IMR-90 (cell line): ENCODE measurements at regions not wholly inside any gene's neighbourhood (a gene's known extent, or its start where the extent isn't known, plus 50 kb on each side); places are given as distances from the start of the nearest gene placed in this dataset.

Experiments
- ATAC-seq: fragments of 200-7000 bp; cut with Tn5 transposase; 2 replicates; pipeline ENCODE4 v1.9.1; 2020; ENCODE audit warnings: low read depth, mild to moderate bottlenecking, moderate library complexity
- BruUV-seq: library from RNA; stranded (reverse); fragments of 400-500 nt; replicated peaks from 2 replicates; lab custom pipeline; 2021; lab: Mats Ljungman, UMichigan
- CTCF ChIA-PET: fragments of 300-600 bp; formaldehyde crosslinking; extraction: SDS; loops from one replicate; lab custom pipeline; 2021; ENCODE audit warnings: antibody characterized with exemption; lab: Yijun Ruan, JAX
- POLR2A ChIA-PET: fragments of 300-600 bp; sonication (Branson Sonifier 250); formaldehyde crosslinking; loops from one replicate; lab custom pipeline; 2022; ENCODE audit warnings: antibody characterized with exemption; ENCODE audit not compliant: unreplicated experiment; lab: Charles Lee
- DNase-seq: peaks from one replicate; pipeline ENCODE4 v3.0.0; 2013
- H2AFZ ChIP-seq: replicated peaks from 2 replicates; pipeline ENCODE3; 2013; ENCODE audit warnings: low read length, mild to moderate bottlenecking; ENCODE audit not compliant: poor library complexity
- H2AK5ac ChIP-seq: 2 replicates; pipeline ENCODE4 v1.6.1; 2013; ENCODE audit warnings: low read depth, low read length, inconsistent platforms
- H2AK9ac ChIP-seq: replicated peaks from 2 replicates; pipeline ENCODE3; 2013; ENCODE audit warnings: mild to moderate bottlenecking, low read depth, low read length, moderate library complexity; ENCODE audit not compliant: poor library complexity
- H2BK120ac ChIP-seq: 2 replicates; pipeline ENCODE4 v1.6.1; 2013; ENCODE audit warnings: low read depth, low read length, inconsistent platforms
- H2BK15ac ChIP-seq: 3 replicates; pipeline ENCODE4 v1.6.1; 2013; ENCODE audit warnings: low read depth, low read length, inconsistent platforms
- H2BK20ac ChIP-seq: 2 replicates; pipeline ENCODE4 v1.6.1; 2013; ENCODE audit warnings: low read depth, mild to moderate bottlenecking, inconsistent platforms, low read length, moderate library complexity
- H2BK5ac ChIP-seq: 2 replicates; pipeline ENCODE4 v1.6.1; 2013; ENCODE audit warnings: mild to moderate bottlenecking, low read depth, low read length, inconsistent platforms; ENCODE audit not compliant: poor library complexity, severe bottlenecking
- H3K14ac ChIP-seq: replicated peaks from 2 replicates; pipeline ENCODE4 v1.6.1; 2013; ENCODE audit warnings: low read depth, low read length, inconsistent platforms
- H3K18ac ChIP-seq: 2 replicates; pipeline ENCODE4 v1.6.1; 2013; ENCODE audit warnings: low read depth, low read length, control low read depth
- H3K23ac ChIP-seq: 2 replicates; pipeline ENCODE4 v1.6.1; 2013; ENCODE audit warnings: low read depth, low read length, inconsistent platforms
- H3K27ac ChIP-seq: 2 replicates; pipeline ENCODE4 v1.5.1; 2013; ENCODE audit warnings: mild to moderate bottlenecking, control low read depth, low read length; ENCODE audit not compliant: insufficient read depth
- H3K27me3 ChIP-seq: 2 replicates; pipeline ENCODE4 v1.6.1; 2013; ENCODE audit warnings: low read length; ENCODE audit not compliant: control insufficient read depth, insufficient read depth
- H3K36me3 ChIP-seq: 2 replicates; pipeline ENCODE4 v1.6.1; 2013; ENCODE audit warnings: low read length, mixed read lengths; ENCODE audit not compliant: control insufficient read depth, insufficient read depth
- H3K4ac ChIP-seq: 2 replicates; pipeline ENCODE4 v1.6.1; 2013; ENCODE audit warnings: low read depth, low read length, inconsistent platforms
- H3K4me1 ChIP-seq: 2 replicates; pipeline ENCODE4 v1.6.1; 2013; ENCODE audit warnings: low read length, mixed read lengths; ENCODE audit not compliant: control insufficient read depth, insufficient read depth
- H3K4me2 ChIP-seq: 2 replicates; pipeline ENCODE4 v1.6.1; 2013; ENCODE audit warnings: low read depth, mild to moderate bottlenecking, control low read depth, low read length, moderate library complexity
- H3K4me3 ChIP-seq: 2 replicates; pipeline ENCODE4 v1.5.1; 2013; ENCODE audit warnings: low read depth, mild to moderate bottlenecking, control low read depth, low read length, moderate library complexity; ENCODE audit not compliant: insufficient read depth
- H3K56ac ChIP-seq: 2 replicates; pipeline ENCODE4 v1.6.1; 2013; ENCODE audit warnings: low read length, inconsistent platforms; ENCODE audit not compliant: insufficient read depth; ENCODE audit errors: extremely low read depth
- H3K79me1 ChIP-seq, 2 experiments: 2 replicates each; pipeline ENCODE4 v1.6.1; 2013; ENCODE audit warnings: low read length in 2 of 2, inconsistent platforms in 1 of 2, low read depth in 1 of 2
- H3K9ac ChIP-seq: 2 replicates; pipeline ENCODE4 v1.6.1; 2013; ENCODE audit warnings: low read depth, low read length, control low read depth
- H3K9me1 ChIP-seq: 2 replicates; pipeline ENCODE4 v1.6.1; 2013; ENCODE audit warnings: low read length, inconsistent platforms; ENCODE audit not compliant: insufficient read depth
- H3K9me3 ChIP-seq: 2 replicates; pipeline ENCODE4 v1.6.1; 2013; ENCODE audit warnings: low read length; ENCODE audit not compliant: control insufficient read depth, insufficient read depth
- H4K20me1 ChIP-seq: 2 replicates; pipeline ENCODE4 v1.6.1; 2013; ENCODE audit warnings: low read length, inconsistent platforms; ENCODE audit not compliant: insufficient read depth
- H4K5ac ChIP-seq: 2 replicates; pipeline ENCODE4 v1.6.1; 2013; ENCODE audit warnings: mild to moderate bottlenecking, low read depth, low read length, control low read depth
- H4K8ac ChIP-seq, 2 experiments: 2 replicates each; pipeline ENCODE4 v1.6.1; 2013; ENCODE audit warnings: low read depth in 2 of 2, low read length in 2 of 2, control low read depth in 1 of 2, inconsistent platforms in 1 of 2
- H4K91ac ChIP-seq: 2 replicates; pipeline ENCODE4 v1.6.1; 2013; ENCODE audit warnings: low read depth, low read length, inconsistent platforms; ENCODE audit not compliant: insufficient read depth
- CEBPB ChIP-seq: IDR thresholded peaks from 2 replicates; pipeline ENCODE4 v1.6.1; 2012; ENCODE audit warnings: low read depth, low read length, improper control_type of control experiment
- CTCF ChIP-seq: conservative IDR thresholded peaks from 2 replicates; pipeline ENCODE4 v1.5.1; 2012; ENCODE audit warnings: mild to moderate bottlenecking, low read depth, low read length, improper control_type of control experiment
- FOS ChIP-seq: fragments of 150-350 bp; IDR thresholded peaks from 2 replicates; pipeline ENCODE4 v1.6.1; 2016; ENCODE audit warnings: low read depth, low read length
- MAZ ChIP-seq: IDR thresholded peaks from 2 replicates; pipeline ENCODE4 v1.6.1; 2012; ENCODE audit warnings: low read depth, mild to moderate bottlenecking, low read length, improper control_type of control experiment, moderate library complexity, borderline replicate concordance
- POLR2A ChIP-seq: IDR thresholded peaks from 2 replicates; pipeline ENCODE4 v1.6.1; 2012; ENCODE audit warnings: mild to moderate bottlenecking, low read depth, low read length
- RAD21 ChIP-seq: IDR thresholded peaks from 2 replicates; pipeline ENCODE4 v1.6.1; 2012; ENCODE audit warnings: low read length, improper control_type of control experiment
- SMC3 ChIP-seq: fragments of 150-350 bp; IDR thresholded peaks from 2 replicates; pipeline ENCODE4 v1.6.1; 2016; ENCODE audit warnings: low read depth, mild to moderate bottlenecking, antibody characterized with exemption, low read length, moderate library complexity
- USF2 ChIP-seq: fragments of 150-350 bp; IDR thresholded peaks from 2 replicates; pipeline ENCODE4 v1.6.1; 2017; ENCODE audit warnings: mild to moderate bottlenecking, antibody characterized with exemption, low read length, low read depth
- WGBS, 2 experiments: methylation state at CpG; one replicate each; pipeline versions ENCODE4 v1.1.5 to v1.1.7; 2013; ENCODE audit warnings: missing lambda C conversion rate in 2 of 2; ENCODE audit not compliant: insufficient read length in 1 of 2; ENCODE audit errors: extremely low coverage in 2 of 2; 5-methylcytosine and 5-hydroxymethylcytosine counted together
- dilution Hi-C: fragments of 300-500 bp; cut with HindIII; formaldehyde crosslinking; loops from one replicate; pipeline ENCODE4 v1.14.3; 2018; ENCODE audit warnings: low sequenced_read_pairs; ENCODE audit not compliant: unreplicated experiment
- in situ Hi-C: fragments of 300-500 bp; cut with MboI; formaldehyde crosslinking; loops from 3 replicates; pipeline ENCODE4 v1.14.3; 2019; ENCODE audit warnings: low sequenced_read_pairs, inconsistent platforms, mixed read lengths
- intact Hi-C: fragments of 100-400 bp; cut with micrococcal nuclease; formaldehyde crosslinking; loops from 2 replicates; pipeline ENCODE4 v1.10.0; 2022

- H2BK20ac ChIP-seq, result no peak overlapping the region
- in situ Hi-C loops (no loop called here), intact Hi-C loops (no loop called here), dilution Hi-C loops (no loop called here)
- H4K20me1 ChIP-seq, result no peaks in the 10 kb centered on the region
- no peak overlapping the region for H4K91ac ChIP-seq
- H3K9me1 ChIP-seq, result no peaks in the 10 kb centered on the region
- H3K4me3 ChIP-seq, result no peak overlapping the region
- H2BK120ac ChIP-seq, result no peak overlapping the region
- H3K79me1 ChIP-seq, result no peaks in the 10 kb centered on the region
- H3K27me3 ChIP-seq, result no peaks in the 10 kb centered on the region
- no TSS peak for BruUV-seq
- no peak overlapping the region for H3K4me2 ChIP-seq
- no peak overlapping the region for H3K4ac ChIP-seq
- ChIA-PET CTCF (interaction anchor here (0.6 to 0.7 kb wide), 2 partner anchors 15 to 186 kb away, joined by 3 to 4 read pairs; no protein-coding TSS in a partner anchor), POLR2A (no interaction called here)
- DNase-seq (no peak), ATAC-seq (no peak)
- no peak overlapping the region for H4K5ac ChIP-seq
- no peak for TF ChIP-seq CEBPB
- no peak for TF ChIP-seq USF2
- no peak for TF ChIP-seq POLR2A
- TF ChIP-seq MAZ, result no peak
- TF ChIP-seq RAD21, result no peak
- no peak for TF ChIP-seq CTCF
- no peak for TF ChIP-seq SMC3
- TF ChIP-seq FOS, result no peak
- H4K8ac ChIP-seq, result no peak overlapping the region
- no peaks in the 10 kb centered on the region for H3K36me3 ChIP-seq
- H3K23ac ChIP-seq, result no peak overlapping the region
- no peak overlapping the region for H3K14ac ChIP-seq
- H3K9ac ChIP-seq, result no peak overlapping the region
- no peak overlapping the region for H3K56ac ChIP-seq
- no peak overlapping the region for H3K18ac ChIP-seq
- no peak overlapping the region for H2BK5ac ChIP-seq
- no peak overlapping the region for H2AFZ ChIP-seq
- no CpG with 5 or more reads among the region's 2 CpGs for WGBS, 2 experiments
- no peaks in the 10 kb centered on the region for H3K9me3 ChIP-seq
- no peaks in the 10 kb centered on the region for H3K4me1 ChIP-seq
- H2AK9ac ChIP-seq, result no peak overlapping the region
- H2AK5ac ChIP-seq, result no peak overlapping the region
- H2BK15ac ChIP-seq, result no peak overlapping the region
- no peak overlapping the region for H3K27ac ChIP-seq
Measured at GRCh38 chr16:63422715-63423114, 1386.5 kb upstream of the CDH8 start.
